HG02943 (cell line): ENCODE measurements at regions not wholly inside any gene's neighbourhood (a gene's known extent, or its start where the extent isn't known, plus 50 kb on each side); places are given as distances from the start of the nearest gene placed in this dataset.
"Not testable (repeated sequence)": the region's sequence is repeated elsewhere in the genome, so short reads cannot be mapped to it uniquely, and the experiment has no call there.

ENCODE experiments used
- ATAC-seq: cut with Tn5 transposase; IDR thresholded peaks from one replicate; pipeline ENCODE4 v1.9.1; 2021; ENCODE audit warnings: mild to moderate bottlenecking, low read depth, moderate library complexity; ENCODE audit not compliant: unreplicated experiment

DNA sequence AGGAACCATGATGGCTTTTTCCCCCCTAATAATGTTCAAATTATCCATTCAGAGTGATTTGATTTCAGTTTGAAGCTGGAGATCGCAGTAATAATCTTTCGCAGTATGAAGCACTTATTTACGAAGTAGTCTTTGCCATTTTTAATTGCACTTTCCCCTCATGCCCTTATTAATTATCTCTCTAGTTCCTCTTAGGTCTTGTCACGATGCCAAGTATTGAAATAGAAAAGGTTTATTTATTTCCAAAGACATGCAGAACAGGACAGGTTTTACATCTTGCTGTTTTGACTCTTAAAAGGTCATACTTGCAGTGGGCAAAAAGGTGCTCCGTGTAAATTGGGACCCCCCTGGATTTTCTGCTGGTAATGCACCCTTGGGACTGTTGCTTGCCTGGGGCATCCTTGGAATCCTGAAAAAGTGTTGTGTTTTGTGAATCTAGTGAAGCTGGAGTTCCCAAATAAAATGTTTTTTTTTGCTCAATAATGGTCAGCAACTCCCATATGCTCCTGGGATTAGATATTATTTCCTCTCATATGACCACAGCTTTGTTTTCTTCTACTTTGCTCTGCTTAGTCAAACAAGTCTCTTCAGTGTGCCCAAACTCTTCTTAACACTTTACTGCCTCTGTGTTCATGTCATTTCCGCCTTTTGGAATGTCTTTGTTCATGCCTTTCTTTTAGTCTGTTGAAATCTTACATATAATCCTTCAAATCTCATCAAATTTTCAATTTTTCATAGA, 278.3 kb downstream of the TMEM38B start:
- ATAC-seq, result no peak

DNA sequence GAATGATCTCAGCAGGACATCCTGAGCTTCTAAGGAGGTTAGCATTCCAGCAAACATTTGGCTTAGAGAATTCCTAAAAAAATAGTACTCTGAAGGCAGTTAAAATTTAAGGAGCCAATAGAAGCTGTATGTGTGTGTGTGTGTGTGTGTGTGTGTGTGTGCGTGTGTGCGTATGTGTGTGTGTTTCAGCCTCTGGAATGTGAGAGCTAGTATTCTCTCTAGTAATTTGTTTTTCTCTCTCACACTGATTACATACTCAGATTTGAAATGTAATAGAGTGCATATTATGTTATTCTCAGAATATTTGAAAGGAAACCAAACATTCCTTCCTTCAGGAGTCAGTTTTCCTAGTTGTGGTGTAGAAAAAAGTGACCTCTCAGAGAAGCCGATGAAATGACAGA, 279.6 kb downstream of the TMEM38B start:
- no peak for ATAC-seq

DNA sequence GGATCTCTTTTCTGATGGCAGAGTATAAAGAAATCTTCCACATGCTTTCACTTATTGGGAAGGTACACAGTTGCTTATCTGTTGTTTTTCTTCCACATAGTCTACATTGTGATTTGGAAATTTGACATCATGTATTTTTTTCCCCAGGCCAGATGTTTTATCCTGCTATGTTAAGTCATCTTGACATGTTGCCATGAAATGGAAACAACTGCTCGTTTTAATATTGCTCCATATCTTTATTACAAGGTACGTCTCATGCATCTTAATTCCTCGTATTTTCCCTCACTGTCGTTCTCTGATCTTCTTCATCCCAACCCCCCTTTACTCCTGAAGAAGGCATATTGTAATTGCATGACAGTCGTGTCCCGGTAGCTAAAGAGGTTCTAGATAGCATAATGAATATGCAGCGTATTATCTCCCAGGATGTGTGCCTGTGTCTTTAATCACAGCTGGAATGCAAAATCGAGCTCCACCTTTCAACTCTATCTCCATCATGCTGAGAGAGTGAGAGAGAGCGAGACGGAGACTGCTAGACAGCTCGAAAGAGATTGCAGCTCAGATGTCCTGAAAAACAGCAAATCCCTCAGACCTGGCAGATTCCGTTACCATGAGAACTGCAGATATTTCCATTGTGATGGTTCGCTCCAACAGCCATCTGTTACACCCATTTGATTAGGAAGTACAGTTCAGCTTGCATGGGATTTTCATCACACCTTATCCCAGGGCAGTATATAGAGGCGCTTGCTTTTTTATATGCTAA, 281.7 kb downstream of the TMEM38B start:
- no peak for ATAC-seq

DNA sequence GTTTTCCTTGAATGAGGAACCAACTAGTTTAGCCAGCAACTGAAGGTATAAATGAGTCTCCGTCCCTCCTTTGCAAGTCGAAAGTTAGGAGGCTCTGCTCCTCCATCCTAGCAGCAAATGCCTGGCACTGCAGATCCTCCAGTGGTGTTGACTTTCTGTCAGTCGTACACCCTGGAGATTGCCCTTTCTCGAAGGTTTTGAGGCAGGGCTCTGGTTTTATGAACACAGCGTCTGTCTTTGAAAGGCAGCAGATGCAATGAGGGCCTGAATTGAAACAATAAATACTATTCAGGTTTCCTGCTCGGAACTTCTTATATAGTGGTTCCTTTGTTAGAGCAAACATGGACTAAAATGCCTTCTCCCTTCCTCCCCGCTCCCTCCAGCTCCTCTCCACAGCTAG, 284.0 kb downstream of the TMEM38B start:
- ATAC-seq, result no peak

DNA sequence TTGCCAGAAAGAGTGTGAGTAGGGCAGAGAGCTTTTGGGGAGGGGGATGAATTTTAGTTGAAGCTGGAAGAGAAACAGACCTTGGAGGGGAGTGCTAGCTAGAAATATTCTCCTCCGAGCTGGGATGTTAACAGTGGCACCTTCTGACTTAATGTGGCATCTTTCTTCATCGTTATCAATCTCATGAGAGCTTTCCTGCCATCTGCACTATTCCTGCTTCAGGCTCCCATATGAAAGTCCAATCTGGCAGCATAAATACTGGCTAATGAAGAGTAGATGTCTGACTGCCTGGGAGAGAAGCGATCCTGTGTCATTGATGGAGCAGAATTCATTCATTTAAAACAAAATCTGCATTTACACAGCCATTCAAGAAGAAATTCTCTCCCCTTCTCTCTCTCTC, 284.5 kb downstream of the TMEM38B start:
- no peak for ATAC-seq

DNA sequence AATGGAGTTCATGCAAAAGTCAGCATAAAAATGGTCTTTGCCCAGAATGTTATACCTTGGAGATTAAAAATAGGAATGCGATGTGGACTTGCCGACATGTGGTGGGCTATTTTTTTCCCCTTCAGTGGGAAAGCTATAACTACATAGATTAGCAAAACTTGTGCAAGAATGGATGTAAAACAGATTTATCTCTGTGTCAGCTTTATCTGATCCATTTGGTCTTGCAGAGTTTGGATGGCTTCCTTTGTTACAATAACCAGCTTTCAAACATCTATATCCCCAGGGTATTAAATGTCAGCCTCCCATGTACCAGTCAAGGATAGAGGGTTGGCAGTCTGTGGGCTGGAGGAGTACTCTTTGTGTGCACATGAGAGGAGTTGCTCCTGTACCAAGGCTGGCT, 284.9 kb downstream of the TMEM38B start:
- ATAC-seq, result no peak

DNA sequence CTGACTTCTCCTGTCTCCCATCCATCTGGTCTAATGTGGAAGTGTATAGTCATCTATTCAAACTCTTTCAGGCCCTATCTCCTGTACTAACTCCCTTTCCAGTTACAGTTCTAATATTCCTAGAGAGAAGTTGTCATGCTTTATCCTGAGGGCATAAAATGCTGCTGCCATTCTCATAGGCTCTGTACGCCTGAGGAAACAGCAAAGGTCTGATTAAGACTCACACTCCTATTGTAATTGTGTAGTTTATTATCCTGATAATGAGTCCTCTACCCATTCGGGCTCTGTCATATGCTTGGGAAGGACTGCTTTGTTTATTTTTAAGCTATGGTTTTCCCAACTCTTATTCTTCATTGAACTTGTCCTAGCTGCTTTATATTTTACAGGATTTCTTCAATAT, 290.4 kb downstream of the TMEM38B start:
- no peak for ATAC-seq

DNA sequence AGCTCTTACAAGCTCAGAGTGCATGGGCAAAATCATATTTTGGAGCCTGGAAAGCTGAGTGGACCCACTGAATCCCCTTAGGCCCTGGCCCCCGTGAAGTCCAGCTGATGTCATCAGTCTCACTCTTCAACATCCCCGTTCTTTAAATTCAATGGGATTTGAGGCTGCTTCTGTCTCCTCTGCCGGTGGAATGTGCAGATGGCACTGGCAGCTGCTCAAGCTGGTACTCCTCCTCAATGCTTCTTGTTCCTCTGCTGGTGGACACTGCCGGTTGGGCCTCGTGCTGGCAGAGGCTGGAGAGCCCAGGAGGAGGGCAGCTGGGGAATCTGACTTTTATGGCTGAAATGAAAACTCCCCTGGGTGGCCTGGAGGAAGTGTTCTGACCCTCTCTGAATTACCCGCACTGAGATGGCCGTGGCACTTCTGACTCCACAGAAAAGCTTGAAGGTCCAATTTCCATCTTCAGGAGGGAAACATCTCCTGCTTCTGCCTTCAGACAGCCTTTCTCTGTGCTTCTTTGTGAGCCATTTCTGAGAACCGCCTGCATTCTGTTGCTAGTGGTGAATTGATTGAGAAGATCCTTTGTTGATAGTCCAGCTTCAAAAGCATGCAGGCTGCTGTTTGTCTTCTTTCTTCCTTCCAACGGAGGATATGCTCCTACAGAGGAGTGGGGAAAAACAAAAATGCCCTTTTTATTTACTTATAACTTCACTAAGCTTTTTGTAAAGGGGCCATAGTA, 298.9 kb downstream of the TMEM38B start:
- no peak for ATAC-seq

DNA sequence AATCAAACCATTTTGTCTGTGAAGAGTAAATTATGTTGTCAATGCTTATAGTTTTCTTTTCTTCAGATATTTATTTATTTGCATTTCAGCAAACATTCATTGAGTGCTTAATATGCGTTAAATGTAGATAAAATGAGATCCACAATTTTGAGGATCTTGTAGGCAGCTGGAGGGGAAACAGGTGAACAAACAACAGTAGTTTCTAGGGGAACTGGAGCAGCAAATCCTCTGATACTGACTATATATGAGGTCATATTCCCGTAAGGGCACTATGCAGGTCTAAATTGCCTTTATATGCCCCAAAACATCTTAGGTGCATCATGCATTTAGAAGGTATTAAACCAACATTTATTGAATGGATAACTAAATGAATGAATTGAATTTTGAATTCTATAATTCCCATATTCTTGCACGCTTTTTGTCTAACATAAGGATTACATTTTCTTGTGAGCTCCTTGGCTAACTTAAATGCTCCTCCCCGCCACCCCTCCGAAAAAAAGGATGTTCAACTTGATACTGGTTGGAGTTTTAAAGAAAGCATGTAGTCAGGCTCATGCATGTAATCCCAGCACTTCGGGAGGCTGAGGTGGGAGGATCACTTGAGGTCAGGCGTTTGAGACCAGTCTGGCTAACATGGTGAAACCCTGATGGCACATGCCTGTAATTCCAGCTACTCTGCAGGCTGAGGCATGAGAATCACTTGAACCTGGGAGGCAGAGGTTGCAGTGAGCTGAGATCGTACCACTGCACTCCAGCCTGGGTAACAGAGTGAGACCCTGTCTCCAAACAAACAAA, 299.8 kb downstream of the TMEM38B start:
- no peak for ATAC-seq

DNA sequence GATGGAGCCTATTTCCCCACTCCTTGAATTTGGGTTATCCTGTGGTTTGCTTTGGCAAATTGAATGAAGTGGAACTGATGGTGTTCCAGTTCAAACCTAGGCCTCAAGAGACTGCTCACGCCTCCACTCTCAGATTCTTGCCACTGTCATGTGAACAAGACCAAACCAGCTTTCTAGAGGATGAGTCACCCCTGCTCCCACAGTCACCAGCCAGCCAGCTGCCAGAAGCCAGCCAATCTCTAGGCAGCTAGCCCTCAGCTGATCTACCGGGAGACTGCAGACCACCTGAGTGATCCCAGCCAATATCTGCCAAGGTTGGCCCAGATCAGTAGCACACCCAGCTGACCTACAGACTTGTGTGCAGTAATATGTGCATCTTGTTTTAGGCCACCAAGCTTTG, 300.6 kb downstream of the TMEM38B start:
- ATAC-seq, result no peak

DNA sequence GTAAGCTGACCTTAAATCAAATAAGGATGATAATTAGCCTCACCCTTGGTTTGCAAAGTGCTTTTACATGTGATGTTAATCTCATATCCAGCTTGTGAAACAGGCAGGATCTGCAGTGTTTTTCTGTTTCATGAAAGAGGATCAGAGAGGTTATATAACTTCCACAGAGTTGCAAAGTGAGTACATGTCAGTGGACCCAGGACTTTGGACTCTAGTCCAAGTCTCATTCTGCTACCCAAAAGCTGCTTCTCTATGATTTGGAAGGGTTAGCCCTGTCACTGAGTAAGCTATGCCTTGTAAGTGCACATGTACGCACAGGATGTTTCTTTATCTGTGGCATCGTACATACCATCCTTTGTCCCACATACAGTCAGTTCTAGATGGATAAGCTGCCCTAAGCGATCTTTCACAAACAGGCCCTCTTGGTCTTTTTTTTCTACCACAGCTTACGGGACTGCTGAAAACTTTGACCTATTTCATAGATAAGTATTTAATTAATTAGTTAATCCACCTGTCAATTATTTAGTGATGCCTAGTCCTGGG, 322.9 kb downstream of the TMEM38B start:
- no peak for ATAC-seq

DNA sequence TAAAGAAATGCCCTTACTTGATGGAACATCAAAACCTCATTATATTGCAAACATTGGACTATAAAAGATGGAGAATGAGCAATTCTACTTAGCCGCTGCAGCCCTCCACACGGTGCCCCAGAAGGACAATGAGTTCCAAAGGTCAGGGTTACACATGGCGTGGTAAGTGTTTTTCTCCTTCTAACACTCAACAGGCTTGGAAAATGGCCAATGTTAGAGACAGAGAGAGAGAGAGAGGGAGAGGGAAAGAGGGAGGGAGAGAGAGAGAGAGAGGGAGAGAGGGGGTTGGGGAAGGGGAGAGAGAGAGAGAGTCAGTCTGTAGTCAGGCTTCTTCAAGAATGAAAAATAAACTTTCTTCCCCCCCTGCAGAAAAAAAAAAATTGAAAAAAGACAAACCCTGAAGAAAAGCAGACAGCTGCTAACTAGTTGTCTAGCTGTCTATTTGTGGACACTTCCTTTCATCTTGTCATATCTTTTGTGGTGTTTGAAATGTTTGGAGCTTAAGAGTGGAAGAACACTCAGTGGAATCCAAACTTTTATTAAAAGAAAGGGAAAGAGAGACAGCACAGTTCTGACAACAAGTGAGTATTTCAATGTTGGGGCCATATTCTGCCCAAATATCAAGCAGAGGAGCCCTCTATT, 324.8 kb downstream of the TMEM38B start:
- no peak for ATAC-seq

DNA sequence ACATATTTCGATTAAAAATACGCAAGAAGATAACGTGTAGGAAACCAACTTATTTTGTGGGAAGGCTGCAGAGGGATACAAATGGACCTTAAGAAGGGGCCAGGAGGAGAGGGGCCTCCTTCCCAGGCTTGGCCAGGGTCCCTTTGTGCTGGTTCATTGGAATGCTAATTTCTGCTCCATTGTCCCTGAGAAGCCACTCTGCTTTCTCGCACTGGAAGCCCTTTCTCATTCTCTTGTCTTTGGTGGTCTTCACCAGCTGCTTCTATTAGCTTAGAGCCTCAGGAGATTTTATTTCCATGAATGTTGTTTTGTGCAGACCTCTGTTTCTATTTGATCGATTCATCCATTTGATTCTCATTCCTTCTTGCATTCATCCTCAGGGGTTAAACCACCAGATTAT, 325.4 kb downstream of the TMEM38B start:
- no peak for ATAC-seq

DNA sequence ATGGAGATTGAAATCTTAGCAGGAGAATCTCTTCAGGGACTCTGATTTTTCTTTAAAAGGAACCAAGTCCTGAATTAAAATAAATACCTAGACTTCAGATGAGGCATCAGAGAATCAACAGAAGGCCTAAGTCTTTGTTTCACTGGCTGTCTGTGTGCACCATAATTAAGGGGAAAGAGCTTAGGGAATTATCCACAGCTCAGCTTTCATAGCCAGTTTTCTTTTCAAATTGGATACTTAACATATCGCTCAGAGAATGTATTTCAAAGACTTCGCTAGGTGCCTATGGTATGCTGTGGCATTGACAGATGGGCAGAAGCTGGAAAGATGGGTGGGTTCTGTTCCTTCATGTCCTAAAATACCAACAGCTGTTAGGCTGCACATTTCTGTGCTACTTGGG, 325.8 kb downstream of the TMEM38B start:
- ATAC-seq, result no peak

DNA sequence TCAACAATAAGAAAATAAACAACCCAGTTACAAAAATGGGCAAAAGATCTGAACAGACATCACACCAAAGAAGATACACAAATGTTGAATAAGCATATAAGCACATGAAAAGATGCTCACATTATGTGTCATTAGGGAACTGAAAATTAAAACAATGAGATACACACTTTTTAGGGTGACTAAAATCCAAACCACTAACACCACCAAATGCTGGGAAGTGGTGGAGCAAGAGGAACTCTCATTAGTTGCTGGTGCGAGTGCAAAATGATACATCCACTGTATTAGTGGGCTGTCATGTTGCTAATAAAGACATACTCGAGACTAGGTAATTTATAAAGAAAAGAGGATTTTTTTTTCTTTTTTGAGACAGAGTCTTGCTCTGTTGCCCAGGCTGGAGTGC, 329.1 kb downstream of the TMEM38B start:
- no peak for ATAC-seq

DNA sequence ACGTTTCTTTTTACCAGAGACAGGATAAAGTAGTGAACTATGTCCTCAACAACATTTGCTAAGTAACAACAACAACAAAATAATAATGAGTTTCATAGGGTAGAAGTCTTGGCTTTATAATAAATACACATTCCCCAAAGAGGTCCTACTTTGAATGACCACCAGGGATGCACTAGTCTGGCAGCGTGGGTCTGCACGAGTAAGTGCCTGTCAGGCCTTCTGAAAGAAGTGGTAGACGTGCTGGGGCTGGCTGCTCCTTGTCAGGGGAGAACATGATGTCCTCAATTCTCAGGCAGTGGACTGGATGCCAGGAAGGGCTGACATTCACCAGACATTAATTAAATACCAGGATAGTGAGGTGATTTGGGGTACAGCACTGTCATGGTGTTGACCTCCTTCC, 331.1 kb downstream of the TMEM38B start:
- ATAC-seq, result no peak

DNA sequence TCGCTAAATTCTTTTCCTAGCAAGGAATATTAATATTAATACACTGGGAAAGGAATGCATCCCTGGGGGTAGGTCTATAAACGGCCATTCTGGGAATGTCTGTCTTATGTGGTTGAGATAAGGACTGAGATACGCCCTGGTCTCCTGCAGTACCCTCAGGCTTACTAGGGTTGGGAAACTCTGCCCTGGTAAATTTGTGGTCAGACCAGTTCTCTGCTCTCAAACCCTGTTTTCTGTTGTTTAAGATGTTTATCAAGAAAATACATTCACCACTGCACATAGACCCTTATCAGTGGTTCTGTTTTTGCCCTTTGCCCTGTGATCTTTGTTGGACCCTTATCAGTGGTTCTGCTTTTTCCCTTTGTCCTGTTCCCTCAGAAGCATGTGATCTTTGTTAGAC, 335.8 kb downstream of the TMEM38B start:
- not testable (repeated sequence) for ATAC-seq

DNA sequence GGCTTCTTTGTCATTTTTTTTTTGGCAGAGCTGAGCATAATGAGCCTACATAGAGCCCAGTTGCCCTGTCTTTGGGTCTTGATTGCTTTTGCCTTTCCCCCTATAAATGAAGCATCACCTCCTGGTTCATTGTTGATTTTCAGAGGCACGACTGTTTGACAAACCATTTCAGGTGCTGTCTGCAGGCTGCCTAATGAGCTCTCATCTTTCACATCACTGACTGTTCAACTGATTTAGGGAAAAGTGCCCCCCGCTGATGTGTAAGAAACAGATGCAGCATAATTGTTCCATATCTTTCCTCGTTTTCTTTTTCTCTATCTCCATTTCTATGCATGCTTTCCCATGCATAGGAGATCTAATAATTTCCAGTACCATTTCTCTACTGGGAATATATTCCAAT, 338.6 kb downstream of the TMEM38B start:
- no peak for ATAC-seq

DNA sequence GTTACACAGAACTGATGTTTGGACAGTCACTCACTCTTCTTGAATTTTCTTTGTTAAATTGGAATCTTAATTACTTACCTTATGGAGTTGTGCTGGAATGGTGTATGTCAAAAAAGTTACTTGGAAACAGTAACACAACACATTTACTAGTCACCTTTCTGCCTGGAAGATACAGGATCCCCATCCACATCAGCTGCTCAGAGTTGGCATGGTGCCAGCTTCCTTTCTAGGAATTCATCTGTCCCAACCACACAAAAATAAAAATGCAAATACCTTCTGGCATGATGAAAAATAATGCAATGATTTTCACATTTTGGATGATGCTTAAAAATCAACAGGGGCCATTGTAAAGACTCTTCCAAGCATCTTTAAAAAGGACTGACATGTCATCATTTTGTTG, 341.5 kb downstream of the TMEM38B start:
- no peak for ATAC-seq
